ENCODE measurements at regions not wholly inside any gene's neighbourhood (a gene's known extent, or its start where the extent isn't known, plus 50 kb on each side); places are given as distances from the start of the nearest gene placed in this dataset.

- TF ChIP-seq CTCF (IDR thresholded peaks at IDR 0.05) = no peak
- no peak for TF ChIP-seq POLR2A (IDR thresholded peaks at IDR 0.05)
- no peak for TF ChIP-seq EP300 (IDR thresholded peaks at IDR 0.05)
Observed at GRCh38 chr4:59348949-59349348, 1851.2 kb upstream of the ADGRL3 start.

Measured in tibial nerve (tissue), 4 donors.